PC-9 (cell line): ENCODE measurements at regions not wholly inside any gene's neighbourhood (a gene's known extent, or its start where the extent isn't known, plus 50 kb on each side); places are given as distances from the start of the nearest gene placed in this dataset.

Experiments
- BruUV-seq: library from RNA; stranded (reverse); fragments of 400-500 nt; replicated peaks from 2 replicates; lab custom pipeline; 2021; lab: Mats Ljungman, UMichigan
- CTCF ChIA-PET: fragments of 300-600 bp; sonication (Branson Sonifier 250); formaldehyde crosslinking; loops from one replicate; lab custom pipeline; 2022; ENCODE audit warnings: antibody characterized with exemption; lab: Charles Lee
- POLR2A ChIA-PET: fragments of 300-600 bp; sonication (Branson Sonifier 250); formaldehyde crosslinking; loops from one replicate; lab custom pipeline; 2022; ENCODE audit warnings: antibody characterized with exemption; ENCODE audit not compliant: unreplicated experiment; lab: Charles Lee
- DNase-seq, 2 experiments: peaks; one replicate each; pipeline versions ENCODE4 v3.0.0 to v3.0.0-alpha.2; 2015 to 2022; ENCODE audit warnings: mixed read lengths in 1 of 2
- H2AFZ ChIP-seq: fragments of 200-600 bp; sonication (generic); 2 replicates; pipeline ENCODE4 v1.8.1; 2017; ENCODE audit warnings: antibody characterized with exemption
- H3F3A ChIP-seq: fragments of 200-600 bp; sonication (generic); 2 replicates; pipeline ENCODE4 v1.8.1; 2017; ENCODE audit warnings: antibody characterized with exemption, mild to moderate bottlenecking, low read depth; ENCODE audit not compliant: insufficient read depth
- H3K27ac ChIP-seq: fragments of 200-600 bp; sonication (generic); 2 replicates; pipeline ENCODE4 v1.6.1; 2016; ENCODE audit warnings: mixed run types
- H3K27me3 ChIP-seq: fragments of 200-600 bp; sonication (generic); 2 replicates; pipeline ENCODE4 v1.6.1; 2016; ENCODE audit warnings: low read depth, mixed run types; ENCODE audit not compliant: insufficient read depth
- H3K36me3 ChIP-seq: fragments of 200-600 bp; sonication (generic); 2 replicates; pipeline ENCODE4 v1.6.1; 2016; ENCODE audit warnings: low read depth, mixed run types
- H3K4me1 ChIP-seq: fragments of 200-600 bp; sonication (generic); replicated peaks from 2 replicates; pipeline ENCODE4 v1.6.1; 2016; ENCODE audit warnings: mixed run types; ENCODE audit not compliant: insufficient read depth
- H3K4me2 ChIP-seq: fragments of 200-600 bp; sonication (generic); 2 replicates; pipeline ENCODE4 v1.6.1; 2017; ENCODE audit warnings: mixed run types
- H3K4me3 ChIP-seq: fragments of 200-600 bp; sonication (generic); 2 replicates; pipeline ENCODE4 v1.6.1; 2016; ENCODE audit warnings: mixed run types
- H3K79me2 ChIP-seq: fragments of 200-600 bp; sonication (generic); 2 replicates; pipeline ENCODE4 v1.6.1; 2017; ENCODE audit warnings: low read depth, mixed run types
- H3K9me2 ChIP-seq: fragments of 200-600 bp; sonication (generic); 2 replicates; pipeline ENCODE4 v1.8.1; 2017; ENCODE audit warnings: mild to moderate bottlenecking; ENCODE audit not compliant: insufficient read depth
- H3K9me3 ChIP-seq: fragments of 200-600 bp; sonication (generic); 2 replicates; pipeline ENCODE4 v1.8.1; 2016; ENCODE audit warnings: low read depth; ENCODE audit not compliant: insufficient read depth
- H4K20me1 ChIP-seq: fragments of 200-600 bp; sonication (generic); 2 replicates; pipeline ENCODE4 v1.8.1; 2017; ENCODE audit not compliant: insufficient read depth
- EZH2 ChIP-seq: fragments of 200-600 bp; sonication (generic); IDR thresholded peaks from 2 replicates; pipeline ENCODE4 v1.8.0; 2017; ENCODE audit warnings: antibody characterized with exemption, low read depth
- intact Hi-C: fragments of 100-400 bp; cut with micrococcal nuclease; formaldehyde crosslinking; loops from one replicate; pipeline ENCODE4 v1.10.0; 2022; ENCODE audit not compliant: unreplicated experiment
- TF ChIP-seq, protein P1 (sequence below): fragments of 200-600 bp; sonication (generic); conservative IDR thresholded peaks from 2 replicates; pipeline ENCODE4 v1.6.1; 2017; ENCODE audit warnings: mixed run types, antibody characterized with exemption, mild to moderate bottlenecking, moderate library complexity

DNA sequence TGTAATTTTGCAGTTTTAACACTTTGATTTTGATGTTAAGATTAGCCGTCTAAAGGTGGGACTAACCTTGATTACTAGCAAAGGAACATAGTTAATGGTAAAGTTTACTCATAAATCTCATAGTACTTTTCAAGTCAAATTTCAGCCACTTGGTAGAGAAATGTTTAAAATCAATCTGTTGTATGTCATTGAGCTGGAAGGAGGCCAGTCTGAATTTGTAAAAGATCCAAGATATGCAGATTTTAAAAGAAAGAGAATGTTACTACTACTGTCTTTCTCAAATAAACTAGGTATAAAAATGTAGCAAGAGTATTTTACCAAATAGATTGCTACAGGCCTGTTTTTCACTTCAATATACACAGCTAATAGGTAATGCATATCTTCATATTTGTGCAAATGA is 600.8 kb upstream of the SEL1L start:
- H3K9me3 ChIP-seq: no peaks in the 10 kb centered on the region
- H3K4me2 ChIP-seq: no peak overlapping the region
- H3K4me3 ChIP-seq: no peak overlapping the region
- H3K9me2 ChIP-seq: no peaks in the 10 kb centered on the region
- no peaks in the 10 kb centered on the region for H3K27me3 ChIP-seq
- H3F3A ChIP-seq: no peaks in the 10 kb centered on the region
- ChIA-PET POLR2A (no interaction called here), CTCF (no interaction called here)
- H3K4me1 ChIP-seq: no peaks in the 10 kb centered on the region
- H4K20me1 ChIP-seq: no peaks in the 10 kb centered on the region
- no peak for DNase-seq
- H3K27ac ChIP-seq: no peak overlapping the region
- BruUV-seq: no TSS peak
- no peak overlapping the region for H2AFZ ChIP-seq
- H3K79me2 ChIP-seq: no peaks in the 10 kb centered on the region
- H3K36me3 ChIP-seq: no peaks in the 10 kb centered on the region
- TF ChIP-seq EZH2: no peak
- TF ChIP-seq, protein P1, sequence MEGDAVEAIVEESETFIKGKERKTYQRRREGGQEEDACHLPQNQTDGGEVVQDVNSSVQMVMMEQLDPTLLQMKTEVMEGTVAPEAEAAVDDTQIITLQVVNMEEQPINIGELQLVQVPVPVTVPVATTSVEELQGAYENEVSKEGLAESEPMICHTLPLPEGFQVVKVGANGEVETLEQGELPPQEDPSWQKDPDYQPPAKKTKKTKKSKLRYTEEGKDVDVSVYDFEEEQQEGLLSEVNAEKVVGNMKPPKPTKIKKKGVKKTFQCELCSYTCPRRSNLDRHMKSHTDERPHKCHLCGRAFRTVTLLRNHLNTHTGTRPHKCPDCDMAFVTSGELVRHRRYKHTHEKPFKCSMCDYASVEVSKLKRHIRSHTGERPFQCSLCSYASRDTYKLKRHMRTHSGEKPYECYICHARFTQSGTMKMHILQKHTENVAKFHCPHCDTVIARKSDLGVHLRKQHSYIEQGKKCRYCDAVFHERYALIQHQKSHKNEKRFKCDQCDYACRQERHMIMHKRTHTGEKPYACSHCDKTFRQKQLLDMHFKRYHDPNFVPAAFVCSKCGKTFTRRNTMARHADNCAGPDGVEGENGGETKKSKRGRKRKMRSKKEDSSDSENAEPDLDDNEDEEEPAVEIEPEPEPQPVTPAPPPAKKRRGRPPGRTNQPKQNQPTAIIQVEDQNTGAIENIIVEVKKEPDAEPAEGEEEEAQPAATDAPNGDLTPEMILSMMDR: no peak
- intact Hi-C loops: no loop called here

DNA sequence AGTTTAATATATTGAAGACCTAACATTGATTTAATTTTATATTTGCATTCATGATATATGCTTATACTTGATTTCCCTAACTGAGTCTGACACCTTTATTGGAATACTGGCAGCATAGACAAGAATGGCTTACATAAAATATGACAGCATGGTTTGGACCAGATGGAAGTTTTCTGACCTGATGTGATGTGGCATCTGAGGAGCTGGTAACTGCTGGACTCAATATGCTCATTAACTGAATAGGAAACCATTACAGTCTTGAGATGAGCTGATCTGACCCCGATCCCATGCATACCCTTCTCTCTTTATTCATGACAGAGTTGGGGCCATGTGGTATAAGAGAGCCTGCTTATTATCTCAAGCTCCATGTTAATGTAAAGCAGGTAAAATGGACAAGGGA is 604.8 kb upstream of the SEL1L start:
- no peak overlapping the region for H2AFZ ChIP-seq
- H3K79me2 ChIP-seq: no peaks in the 10 kb centered on the region
- H3K9me3 ChIP-seq: no peaks in the 10 kb centered on the region
- H3K4me1 ChIP-seq: no peaks in the 10 kb centered on the region
- H4K20me1 ChIP-seq: no peaks in the 10 kb centered on the region
- no peaks in the 10 kb centered on the region for H3K36me3 ChIP-seq
- ChIA-PET CTCF (no interaction called here), POLR2A (no interaction called here)
- no peaks in the 10 kb centered on the region for H3F3A ChIP-seq
- no peak overlapping the region for H3K27ac ChIP-seq
- intact Hi-C loops: no loop called here
- H3K4me2 ChIP-seq: no peak overlapping the region
- no TSS peak for BruUV-seq
- H3K4me3 ChIP-seq: no peak overlapping the region
- H3K9me2 ChIP-seq: no peaks in the 10 kb centered on the region
- TF ChIP-seq EZH2: no peak
- H3K27me3 ChIP-seq: no peaks in the 10 kb centered on the region
- DNase-seq: no peak

DNA sequence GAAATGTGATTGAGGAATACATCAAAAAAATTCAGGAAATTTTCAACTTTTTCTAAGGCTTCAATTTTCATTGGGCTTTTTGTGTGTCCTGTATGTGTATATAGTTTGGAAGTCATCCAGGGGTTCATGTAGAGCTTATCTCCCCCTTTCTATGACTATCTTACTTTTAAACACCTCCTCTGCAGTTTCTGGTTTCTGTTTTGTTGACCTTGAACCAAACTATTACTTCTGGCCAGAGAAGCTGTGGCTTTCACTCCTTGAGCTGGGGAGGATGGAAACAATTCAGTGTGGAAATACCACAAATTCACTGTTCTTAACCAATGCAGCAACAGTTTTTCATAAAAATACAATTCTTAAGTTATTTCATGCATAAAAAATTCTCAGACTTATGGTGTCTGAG is 613.2 kb upstream of the SEL1L start:
- no TSS peak for BruUV-seq
- POLR2A ChIA-PET: no interaction called here

More for the DNA sequence above, 613.2 kb upstream of the SEL1L start:
- TF ChIP-seq, protein P1: no peak
- TF ChIP-seq EZH2: no peak
- Histone ChIP-seq H3K9me3 (no peaks in the 10 kb centered on the region), H3K9me2 (no peaks in the 10 kb centered on the region), H3K27ac (no peak overlapping the region), H3K4me2 (no peak overlapping the region), H3K36me3 (no peaks in the 10 kb centered on the region), H3K4me3 (no peak overlapping the region), H2AFZ (no peak overlapping the region), H3K79me2 (no peaks in the 10 kb centered on the region), H3K4me1 (no peaks in the 10 kb centered on the region), H4K20me1 (no peaks in the 10 kb centered on the region), H3F3A (no peaks in the 10 kb centered on the region), H3K27me3 (no peaks in the 10 kb centered on the region)
- CTCF ChIA-PET: no interaction called here
- intact Hi-C loops: no loop called here
- DNase-seq: no peak
